K562 (cell line): ENCODE measurements at regions not wholly inside any gene's neighbourhood (a gene's known extent, or its start where the extent isn't known, plus 50 kb on each side); places are given as distances from the start of the nearest gene placed in this dataset.

ENCODE experiments used
- ATAC-seq: fragments of 200-7000 bp; cut with Tn5 transposase; 3 replicates; pipeline ENCODE4 v1.9.1; 2020; ENCODE audit warnings: moderate library complexity
- BruUV-seq: library from RNA; stranded (reverse); fragments of 400-500 nt; replicated peaks from 2 replicates; lab custom pipeline; 2021; lab: Mats Ljungman, UMichigan
- CTCF ChIA-PET: fragments of 300-600 bp; formaldehyde crosslinking; extraction: SDS; loops from one replicate; lab custom pipeline; 2021; ENCODE audit warnings: low intra/inter-chr PET ratio; lab: Yijun Ruan, JAX
- POLR2A ChIA-PET: fragments of 300-600, 350-650 bp; sonication (Branson Sonifier 250); formaldehyde crosslinking; extraction: SDS; loops from one replicate; lab custom pipeline; 2021; ENCODE audit warnings: antibody characterized with exemption, inconsistent platforms; lab: Yijun Ruan, JAX
- DNase-seq, 4 experiments: peaks; one replicate each; pipeline versions ENCODE4 v3.0.0 to v3.0.0-alpha.2; 2011 to 2018; ENCODE audit warnings: low spot score in 3 of 4, mixed read lengths in 3 of 4; ENCODE audit errors: extremely low read depth in 1 of 4
- FAIRE-seq: peaks from 2 replicates; lab custom pipeline; 2011; peaks lifted over from hg19 to GRCh38; lab: Jason Lieb, UNC
- H2AFZ ChIP-seq: 2 replicates; pipeline ENCODE4 v1.6.0; 2011; ENCODE audit warnings: low read depth, low read length, control low read depth, inconsistent platforms
- H3K27ac ChIP-seq: fragments of 200-600 bp; 3 replicates; pipeline ENCODE4 v1.8.0; 2011; ENCODE audit warnings: low read depth, mild to moderate bottlenecking, control low read depth, inconsistent platforms, low read length, moderate library complexity, mixed read lengths; ENCODE audit errors: extremely low read depth
- H3K27me3 ChIP-seq, 2 experiments: fragments of 300-600 bp in 1 of 2; 2 replicates in 1 of 2; 3 replicates in 1 of 2; pipeline versions ENCODE4 v1.6.0 to v1.8.0; 2011; ENCODE audit warnings: inconsistent platforms in 2 of 2, low read length in 2 of 2, mild to moderate bottlenecking in 1 of 2, mixed read lengths in 1 of 2, moderate library complexity in 1 of 2; ENCODE audit not compliant: control insufficient read depth in 2 of 2, insufficient read depth in 2 of 2
- H3K36me3 ChIP-seq: fragments of 300-600 bp; 3 replicates; pipeline ENCODE4 v1.8.0; 2011; ENCODE audit warnings: mild to moderate bottlenecking, low read length, inconsistent platforms; ENCODE audit not compliant: control insufficient read depth, insufficient read depth
- H3K4me1 ChIP-seq, 2 experiments: fragments of 200-600 bp in 1 of 2; replicated peaks in 1 of 2; 2 replicates in 1 of 2; 3 replicates in 1 of 2; pipeline versions ENCODE4 v1.5.1 to v1.8.0; 2011; ENCODE audit warnings: inconsistent platforms in 2 of 2, low read length in 2 of 2, mild to moderate bottlenecking in 1 of 2, mixed read lengths in 1 of 2, moderate library complexity in 1 of 2; ENCODE audit not compliant: control insufficient read depth in 2 of 2, insufficient read depth in 2 of 2
- H3K4me2 ChIP-seq: 2 replicates; pipeline ENCODE4 v1.6.1; 2011; ENCODE audit warnings: low read length, control low read depth, inconsistent platforms, mixed read lengths; ENCODE audit not compliant: insufficient read depth
- H3K4me3 ChIP-seq: fragments of 200-600 bp; sonication (generic), shearing (Covaris generic); 2 replicates; pipeline ENCODE4 v1.5.1; 2016; ENCODE audit warnings: control low read depth, inconsistent platforms
- H3K79me2 ChIP-seq: fragments of 200-600 bp; 3 replicates; pipeline ENCODE4 v1.8.0; 2011; ENCODE audit warnings: low read length, inconsistent platforms; ENCODE audit not compliant: control insufficient read depth, insufficient read depth
- H3K9ac ChIP-seq, 2 experiments: 2 replicates each; pipeline versions ENCODE4 v1.6.0 to v1.6.1; 2011; ENCODE audit warnings: low read depth in 2 of 2, low read length in 2 of 2, control low read depth in 1 of 2, inconsistent platforms in 1 of 2, mild to moderate bottlenecking in 1 of 2, mixed read lengths in 1 of 2; ENCODE audit not compliant: insufficient read depth in 1 of 2
- H3K9me1 ChIP-seq: one replicate; pipeline ENCODE4 v1.6.0; 2011; ENCODE audit warnings: inconsistent platforms, mild to moderate bottlenecking, low read length, moderate library complexity; ENCODE audit not compliant: control insufficient read depth, insufficient read depth
- H3K9me3 ChIP-seq: replicated peaks from 2 replicates; pipeline ENCODE4 v1.5.1; 2011; ENCODE audit warnings: low read depth, low read length, inconsistent platforms; ENCODE audit not compliant: control insufficient read depth, insufficient read depth
- H4K20me1 ChIP-seq: replicated peaks from 2 replicates; pipeline ENCODE4 v1.6.1; 2011; ENCODE audit warnings: low read length, inconsistent platforms, mixed read lengths; ENCODE audit not compliant: control insufficient read depth, insufficient read depth
- CEBPG ChIP-seq, 3 experiments: fragments of 200-800 bp in 1 of 3; sonication (Bioruptor generic) in 1 of 3; sonication (generic) in 1 of 3; formaldehyde crosslinking in 1 of 3; IDR thresholded peaks in 2 of 3; conservative IDR thresholded peaks in 1 of 3; 2 replicates each; pipeline versions ENCODE4 v1.6.1 to v1.8.0; 2016 to 2022; ENCODE audit warnings: missing compliant biosample characterization in 2 of 3, missing genetic modification characterization in 2 of 3, mild to moderate bottlenecking in 1 of 3, missing genetic modification reagents in 1 of 3
- KLF1 ChIP-seq: fragments of 450-650 bp; IDR thresholded peaks from 2 replicates; pipeline ENCODE4 v1.6.1; 2016; ENCODE audit warnings: missing genetic modification characterization, missing compliant biosample characterization
- NCOA1 ChIP-seq: fragments of 450-650 bp; IDR thresholded peaks from 2 replicates; pipeline ENCODE4 v1.6.1; 2016; ENCODE audit warnings: low read depth
- RBM34 ChIP-seq: fragments of 200-400 bp; formaldehyde crosslinking; IDR thresholded peaks from 2 replicates; pipeline ENCODE4 v1.6.1; 2018; ENCODE audit warnings: low read length, borderline replicate concordance; ENCODE audit not compliant: insufficient read depth
- SMARCB1 ChIP-seq: IDR thresholded peaks from 2 replicates; pipeline ENCODE4 v1.6.1; 2011; ENCODE audit warnings: improper control_type of control experiment, low read depth; ENCODE audit not compliant: insufficient read length
- TFAM ChIP-seq: fragments of 250-450 bp; sonication (Bioruptor Pico); conservative IDR thresholded peaks from 2 replicates; pipeline ENCODE4 v1.5.0; 2021; ENCODE audit warnings: mild to moderate bottlenecking, moderate library complexity
- ZBTB7A ChIP-seq: IDR thresholded peaks from 2 replicates; pipeline ENCODE4 v1.6.1; 2011; ENCODE audit warnings: low read depth, mild to moderate bottlenecking, low read length, moderate library complexity, borderline replicate concordance; ENCODE audit not compliant: control insufficient read depth
- ZNF263 ChIP-seq: sonication (generic); formaldehyde crosslinking; IDR thresholded peaks from 2 replicates; pipeline ENCODE4 v1.8.0; 2022; ENCODE audit warnings: mild to moderate bottlenecking, missing genetic modification reagents, borderline replicate concordance
- ZNF398 ChIP-seq: fragments of 250-450 bp; sonication (Bioruptor Pico); IDR thresholded peaks from 2 replicates; pipeline ENCODE4 v1.8.0; 2021; ENCODE audit warnings: moderate library complexity, mild to moderate bottlenecking, inconsistent platforms
- ZNF41 ChIP-seq: fragments of 250-450 bp; sonication (Bioruptor Pico); conservative IDR thresholded peaks from 2 replicates; pipeline ENCODE4 v1.4.0; 2020; ENCODE audit warnings: mild to moderate bottlenecking
- in situ Hi-C: fragments of 300-500 bp; cut with MboI; formaldehyde crosslinking; loops from 4 replicates; pipeline ENCODE4 v1.15.0; 2018; ENCODE audit warnings: inconsistent platforms, mixed read lengths
- intact Hi-C: fragments of 100-400 bp; cut with micrococcal nuclease; formaldehyde crosslinking; loops from 2 replicates; pipeline ENCODE4 v1.14.2; 2022

- POLR2A ChIA-PET: no interaction called here
- no peak for FAIRE-seq
- Histone ChIP-seq H2AFZ (no peak overlapping the region), H3K9me3 (no peaks in the 10 kb centered on the region), H3K36me3 (no peaks in the 10 kb centered on the region), H3K9me1 (no peaks in the 10 kb centered on the region), H3K27me3 (no peaks in the 10 kb centered on the region), H3K4me3 (no peak overlapping the region), H4K20me1 (no peaks in the 10 kb centered on the region), H3K27ac (no peak overlapping the region), H3K4me1 (no peaks in the 10 kb centered on the region), H3K79me2 (no peaks in the 10 kb centered on the region), H3K4me2 (no peak overlapping the region), H3K9ac (no peak overlapping the region)
- no peak for ATAC-seq
- TF ChIP-seq ZNF263 (no peak), SMARCB1 (no peak), ZNF41 (CRISPR knock-in tag) (no peak), RBM34 (no peak), TFAM (no peak), KLF1 (tag) (no peak), ZNF398 (CRISPR knock-in tag) (no peak), ZBTB7A (no peak), NCOA1 (no peak), CEBPG (CRISPR knock-in tag; IDR thresholded peaks at IDR 0.05) (no peak), CEBPG (tag; conservative IDR thresholded peaks at IDR 0.05 in 1 of 2, IDR thresholded peaks at IDR 0.05 in 1 of 2) (no peak)
- CTCF ChIA-PET: no interaction called here
- intact Hi-C loops (no loop called here), in situ Hi-C loops (no loop called here)
- no peak for DNase-seq
- no TSS peak for BruUV-seq
Observed at GRCh38 chr14:42130815-42131214, 524.1 kb downstream of the LRFN5 start.
